PC-3 (cell line): ENCODE measurements at regions not wholly inside any gene's neighbourhood (a gene's known extent, or its start where the extent isn't known, plus 50 kb on each side); places are given as distances from the start of the nearest gene placed in this dataset.
"Not testable (repeated sequence)": the region's sequence is repeated elsewhere in the genome, so short reads cannot be mapped to it uniquely, and the experiment has no call there.

Experiments used
- ATAC-seq: fragments of 200-7000 bp; cut with Tn5 transposase; 2 replicates; pipeline ENCODE4 v1.9.1; 2020; ENCODE audit warnings: mild to moderate bottlenecking, moderate library complexity
- BruUV-seq: library from RNA; stranded (reverse); fragments of 400-500 nt; replicated peaks from 2 replicates; lab custom pipeline; 2021; lab: Mats Ljungman, UMichigan
- CTCF ChIA-PET: fragments of 300-600 bp; sonication (Branson Sonifier 250); formaldehyde crosslinking; loops from one replicate; lab custom pipeline; 2022; ENCODE audit warnings: antibody characterized with exemption; lab: Charles Lee
- POLR2A ChIA-PET: fragments of 300-600 bp; sonication (Branson Sonifier 250); formaldehyde crosslinking; loops from one replicate; lab custom pipeline; 2022; ENCODE audit warnings: antibody characterized with exemption; ENCODE audit not compliant: unreplicated experiment; lab: Charles Lee
- DNase-seq: peaks from one replicate; pipeline ENCODE4 v3.0.0-alpha.2; 2015
- H2AFZ ChIP-seq: fragments of 300-600 bp; sonication (generic); 2 replicates; pipeline ENCODE4 v1.6.0; 2016; ENCODE audit warnings: antibody characterized with exemption, low read length
- H3F3A ChIP-seq: fragments of 300-600 bp; sonication (generic); one replicate; pipeline ENCODE4 v1.6.0; 2017; ENCODE audit warnings: antibody characterized with exemption, low read length, control low read depth, mild to moderate bottlenecking; ENCODE audit not compliant: unreplicated experiment
- H3K27ac ChIP-seq: fragments of 300-600 bp; sonication (generic); 2 replicates; pipeline ENCODE4 v1.5.1; 2016; ENCODE audit warnings: mild to moderate bottlenecking, low read length
- H3K27me3 ChIP-seq: fragments of 300-600 bp; sonication (generic); 2 replicates; pipeline ENCODE4 v1.6.1; 2016; ENCODE audit warnings: low read length, mixed read lengths
- H3K36me3 ChIP-seq: fragments of 300-600 bp; sonication (generic); 2 replicates; pipeline ENCODE4 v1.6.1; 2016; ENCODE audit warnings: low read depth, mixed run types, low read length, mixed read lengths
- H3K4me1 ChIP-seq: fragments of 300-600 bp; sonication (generic); 2 replicates; pipeline ENCODE4 v1.5.1; 2016; ENCODE audit warnings: low read length; ENCODE audit not compliant: insufficient read depth
- H3K4me2 ChIP-seq: fragments of 300-600 bp; sonication (generic); 2 replicates; pipeline ENCODE4 v1.6.0; 2016; ENCODE audit warnings: low read length
- H3K4me3 ChIP-seq: fragments of 300-600 bp; sonication (generic); 2 replicates; pipeline ENCODE4 v1.5.1; 2016; ENCODE audit warnings: mild to moderate bottlenecking, low read length, mixed read lengths
- H3K79me2 ChIP-seq: fragments of 300-600 bp; sonication (generic); 2 replicates; pipeline ENCODE4 v1.6.1; 2017; ENCODE audit warnings: low read length, mixed read lengths
- H3K9ac ChIP-seq: fragments of 300-600 bp; sonication (generic); 2 replicates; pipeline ENCODE4 v1.6.0; 2016; ENCODE audit warnings: mild to moderate bottlenecking, low read length
- H3K9me2 ChIP-seq: fragments of 300-600 bp; sonication (generic); replicated peaks from 2 replicates; pipeline ENCODE4 v1.6.1; 2016; ENCODE audit warnings: mixed run types, low read length, mixed read lengths
- H3K9me3 ChIP-seq: fragments of 300-600 bp; sonication (generic); 2 replicates; pipeline ENCODE4 v1.6.1; 2016; ENCODE audit warnings: low read length, mixed read lengths
- H4K20me1 ChIP-seq: fragments of 300-600 bp; sonication (generic); 2 replicates; pipeline ENCODE4 v1.6.1; 2016; ENCODE audit warnings: low read length, mixed read lengths
- CTCF ChIP-seq: fragments of 300-600 bp; sonication (generic); conservative IDR thresholded peaks from 2 replicates; pipeline ENCODE4 v1.5.1; 2017; ENCODE audit warnings: antibody characterized with exemption, low read depth, mild to moderate bottlenecking, low read length
- EZH2 ChIP-seq: fragments of 300-600 bp; sonication (generic); IDR thresholded peaks from one replicate; pipeline ENCODE4 v1.6.1; 2017; ENCODE audit warnings: antibody characterized with exemption, mild to moderate bottlenecking, low read length; ENCODE audit not compliant: unreplicated experiment
- EZH2phosphoT487 ChIP-seq: fragments of 300-600 bp; sonication (generic); IDR thresholded peaks from 2 replicates; pipeline ENCODE4 v1.6.1; 2018; ENCODE audit warnings: mild to moderate bottlenecking, antibody characterized with exemption, low read length, borderline replicate concordance
- intact Hi-C: fragments of 100-400 bp; cut with micrococcal nuclease; formaldehyde crosslinking; loops from 2 replicates; pipeline ENCODE4 v1.9.0; 2023

GRCh38 chr16:86955136-86955855 is 361.9 kb downstream of the C16orf95 start:
- no peak overlapping the region for H3K4me3 ChIP-seq
- ATAC-seq (no peak), DNase-seq (no peak)
- H3K27me3 ChIP-seq: peaks cover 2% of the 10 kb centered on the region; the same call in 1 of the 2 replicates
- no peaks in the 10 kb centered on the region for H3K9me3 ChIP-seq
- no peaks in the 10 kb centered on the region for H3K9me2 ChIP-seq
- POLR2A ChIA-PET: no interaction called here
- CTCF ChIA-PET: no interaction called here
- no TSS peak for BruUV-seq
- H3K4me2 ChIP-seq: no peak overlapping the region
- H3K27ac ChIP-seq: no peak overlapping the region
- no peak for TF ChIP-seq EZH2phosphoT487
- TF ChIP-seq CTCF: no peak
- TF ChIP-seq EZH2: no peak
- no peaks in the 10 kb centered on the region for H3F3A ChIP-seq
- intact Hi-C loops: no loop called here
- H2AFZ ChIP-seq: no peak overlapping the region
- H3K4me1 ChIP-seq: peaks cover 26% of the 10 kb centered on the region
- no peaks in the 10 kb centered on the region for H3K36me3 ChIP-seq
- no peaks in the 10 kb centered on the region for H3K79me2 ChIP-seq
- no peak overlapping the region for H3K9ac ChIP-seq
- H4K20me1 ChIP-seq: no peaks in the 10 kb centered on the region

GRCh38 chr16:86956437-86956836 is 360.8 kb downstream of the C16orf95 start:
- Histone ChIP-seq H3K9me2 (no peaks in the 10 kb centered on the region), H3K36me3 (no peaks in the 10 kb centered on the region), H3K9me3 (no peaks in the 10 kb centered on the region), H3F3A (no peaks in the 10 kb centered on the region), H3K4me2 (no peak overlapping the region), H2AFZ (no peak overlapping the region), H3K27me3 (peaks cover 13% of the 10 kb centered on the region), H4K20me1 (no peaks in the 10 kb centered on the region), H3K4me1 (peaks cover 19% of the 10 kb centered on the region), H3K4me3 (no peak overlapping the region), H3K79me2 (no peaks in the 10 kb centered on the region), H3K27ac (no peak overlapping the region), H3K9ac (no peak overlapping the region)
- TF ChIP-seq EZH2 (no peak), EZH2phosphoT487 (no peak), CTCF (no peak)
- DNase-seq (no peak), ATAC-seq (no peak)
- intact Hi-C loops: no loop called here
- CTCF ChIA-PET: no interaction called here
- POLR2A ChIA-PET: no interaction called here
- no TSS peak for BruUV-seq

- ATAC-seq, H3K9me2 ChIP-seq, H3K9ac ChIP-seq, H3K4me1 ChIP-seq, BruUV-seq, H3K9me3 ChIP-seq, CTCF ChIA-PET, H2AFZ ChIP-seq, H3K4me3 ChIP-seq, H3K79me2 ChIP-seq, DNase-seq, H3K36me3 ChIP-seq, H3K4me2 ChIP-seq, H4K20me1 ChIP-seq, intact Hi-C loops, H3K27ac ChIP-seq, H3F3A ChIP-seq, POLR2A ChIA-PET: not testable (repeated sequence)
- peaks cover 22% of the 10 kb centered on the region for H3K27me3 ChIP-seq
These were observed 359.5 kb downstream of the C16orf95 start for GRCh38 chr16:86957662-86958198.
